Ureter (tissue), 1 donor: ENCODE measurements at regions not wholly inside any gene's neighbourhood (a gene's known extent, or its start where the extent isn't known, plus 50 kb on each side); places are given as distances from the start of the nearest gene placed in this dataset.

Experiments
- DNase-seq: peaks from one replicate; pipeline ENCODE4 v3.0.0-alpha.2; 2020; ENCODE audit warnings: low spot score
- donor health status: DM: yes; HTN: yes; CAD: no.

DNA sequence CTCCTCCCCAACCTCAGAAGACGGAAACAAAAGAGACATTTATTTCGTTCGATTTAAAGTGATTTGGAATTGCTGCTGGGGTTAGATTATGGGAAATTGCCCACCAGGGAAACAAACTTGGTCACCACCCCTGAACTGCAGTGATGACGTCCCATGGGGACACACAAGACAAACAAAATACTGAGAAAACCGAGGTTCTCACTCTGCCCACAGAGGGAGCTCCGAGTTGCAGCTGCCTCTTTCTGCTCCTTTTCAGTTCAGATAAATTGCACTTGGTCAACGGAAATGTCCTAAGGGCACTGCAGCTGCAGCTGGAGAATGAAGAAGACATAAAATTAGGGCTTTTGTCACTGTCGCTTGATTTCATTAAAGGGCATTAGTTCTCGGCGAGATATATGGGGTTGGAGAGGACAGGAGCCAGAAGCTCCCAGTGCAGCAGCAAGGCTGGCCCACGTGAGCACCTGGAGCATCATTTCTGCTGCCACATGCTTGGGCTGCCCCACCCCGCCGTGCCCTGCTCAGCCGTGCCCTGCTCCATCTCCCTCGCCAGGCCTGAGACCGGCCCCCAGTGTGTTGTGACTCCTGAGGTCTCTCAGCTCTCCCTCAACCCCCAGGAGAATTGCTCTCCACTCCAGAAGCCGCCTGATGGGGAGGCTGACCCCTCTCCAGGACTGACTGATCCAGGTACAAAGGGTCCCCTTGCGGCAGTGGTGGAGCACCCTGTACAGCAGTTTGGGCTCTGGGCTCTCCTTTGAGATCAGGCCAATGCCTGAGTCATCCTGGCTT lies 231.7 kb upstream of the AJAP1 start:
- DNase-seq, result no peak

DNA sequence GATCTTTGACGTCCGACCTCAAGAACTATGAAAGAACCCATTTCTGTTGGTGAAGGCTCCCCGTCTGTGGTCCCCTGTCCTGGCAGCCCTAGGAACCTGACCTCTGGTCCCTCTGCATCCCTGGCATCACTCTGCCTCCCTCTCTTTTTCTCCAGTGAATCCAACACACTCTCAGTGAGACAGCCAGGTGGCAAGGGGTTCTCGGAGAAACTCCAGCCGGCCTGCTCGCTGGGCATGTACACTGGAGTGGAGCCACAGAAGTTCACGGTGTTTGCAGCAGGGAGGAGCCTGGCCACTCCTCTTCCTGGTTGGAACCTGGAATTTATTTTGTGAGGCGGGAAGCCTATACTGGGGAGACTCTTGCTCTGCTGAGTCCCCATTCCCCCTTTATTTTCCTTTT lies 230.2 kb upstream of the AJAP1 start:
- no peak for DNase-seq

DNA sequence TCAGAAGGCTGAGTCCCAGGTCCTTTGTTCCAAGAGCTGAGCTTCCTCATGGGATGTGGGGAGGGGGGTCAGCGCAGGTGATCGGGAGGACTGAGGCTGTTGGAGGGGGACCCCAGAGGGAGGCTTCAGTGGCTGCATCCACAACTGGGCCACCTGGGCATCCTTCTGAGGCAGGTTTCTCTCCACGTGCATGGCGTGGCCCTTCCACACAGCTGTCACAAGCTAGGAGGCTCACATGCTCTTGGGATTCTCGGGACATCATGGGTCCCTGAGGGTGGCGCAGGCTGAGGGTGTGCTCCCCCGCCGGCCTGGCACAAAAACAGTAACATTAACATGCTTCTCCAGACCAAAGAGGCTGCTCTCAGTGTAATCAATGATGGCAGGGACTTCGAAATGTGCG lies 229.6 kb upstream of the AJAP1 start:
- no peak for DNase-seq

DNA sequence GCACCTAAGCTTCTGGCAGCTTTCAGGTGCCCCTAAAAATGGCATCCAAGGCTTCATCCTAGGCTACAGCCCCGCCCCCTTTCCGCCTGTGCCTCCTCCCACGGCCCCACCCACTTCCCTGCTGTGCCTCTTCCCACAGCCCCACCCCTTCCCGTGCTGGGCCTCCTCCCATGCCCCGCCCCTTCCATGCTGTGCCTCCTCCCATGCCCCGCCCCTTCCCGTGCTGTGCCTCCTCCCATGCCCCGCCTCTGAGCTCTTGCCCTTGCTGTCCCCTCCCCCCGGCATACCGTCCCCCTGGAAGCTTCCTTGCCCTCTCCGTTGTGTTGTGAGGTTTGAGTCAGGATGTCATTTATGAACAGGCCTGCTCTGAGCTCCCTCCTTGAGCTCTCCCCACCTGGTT lies 228.5 kb upstream of the AJAP1 start:
- DNase-seq, result no peak

DNA sequence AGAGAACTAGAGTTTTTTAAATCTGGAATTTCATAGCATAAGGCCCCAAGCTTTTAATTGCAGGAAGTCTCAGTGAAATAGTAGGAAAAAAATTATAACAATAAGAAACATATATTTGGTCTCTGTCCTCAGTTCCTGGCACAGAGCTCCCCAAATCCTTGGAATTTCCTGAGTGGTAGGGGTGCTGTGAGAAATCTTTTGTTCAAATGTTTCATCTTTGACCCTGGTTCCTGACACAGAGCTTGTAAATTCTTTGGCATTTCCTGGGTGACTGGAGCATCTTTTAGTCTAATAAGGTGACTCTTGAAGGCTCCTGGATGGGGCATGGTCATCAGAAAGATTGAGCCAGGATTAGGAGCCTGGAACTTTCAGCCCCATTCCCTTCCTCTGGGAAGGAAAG lies 225.7 kb upstream of the AJAP1 start:
- no peak for DNase-seq

DNA sequence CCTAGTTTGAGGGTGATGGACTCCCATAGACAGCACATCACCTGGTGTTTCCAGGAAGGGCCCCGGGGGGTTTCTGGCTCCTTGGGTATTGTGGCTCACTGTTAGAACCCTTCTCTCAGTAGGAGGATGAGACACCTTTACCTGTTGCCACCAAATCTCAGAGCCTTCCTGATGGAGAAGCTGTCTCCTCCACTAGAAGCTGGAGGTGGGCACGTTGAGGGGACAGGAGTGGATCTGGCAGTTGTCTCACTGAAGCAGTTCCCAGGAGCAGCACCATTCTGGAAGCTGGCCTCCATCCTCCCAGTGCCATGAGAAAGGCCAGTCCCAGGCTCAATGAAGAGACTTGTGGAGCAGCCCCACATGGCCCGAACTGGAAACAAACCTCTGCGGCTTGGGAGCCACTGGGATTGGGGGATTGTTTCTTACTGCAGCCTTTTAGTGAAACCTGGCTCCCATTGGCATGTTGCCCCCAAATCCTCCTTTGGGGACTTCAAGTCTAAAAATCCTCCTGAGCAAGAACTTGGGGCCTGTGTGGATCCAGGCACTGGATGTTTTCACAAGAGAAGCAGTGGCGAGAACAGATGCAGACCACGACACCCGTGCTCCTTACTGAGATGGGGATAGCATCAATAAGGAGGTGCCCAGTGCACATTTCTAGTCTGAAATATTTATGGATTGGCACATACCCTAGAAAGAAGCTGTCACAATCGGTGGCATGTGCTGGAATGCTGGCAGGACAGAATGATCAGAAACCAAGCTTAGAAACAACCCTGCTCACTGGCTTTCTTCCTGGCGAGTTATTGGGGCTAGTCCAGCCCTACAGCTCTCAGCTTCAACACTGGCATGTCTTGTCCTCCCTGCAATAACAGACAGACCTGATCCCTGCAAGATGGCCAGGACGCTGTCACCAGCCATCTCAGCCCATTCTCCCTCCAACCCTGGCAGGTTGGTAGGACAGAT lies 223.7 kb upstream of the AJAP1 start:
- no peak for DNase-seq

- DNase-seq, result no peak
Observed at GRCh38 chr1:4431491-4431890, 222.9 kb upstream of the AJAP1 start.

- no peak for DNase-seq
Observed at GRCh38 chr1:4433075-4433474, 221.3 kb upstream of the AJAP1 start.

- DNase-seq, result no peak
Observed at GRCh38 chr1:4444086-4444485, 210.3 kb upstream of the AJAP1 start.

DNA sequence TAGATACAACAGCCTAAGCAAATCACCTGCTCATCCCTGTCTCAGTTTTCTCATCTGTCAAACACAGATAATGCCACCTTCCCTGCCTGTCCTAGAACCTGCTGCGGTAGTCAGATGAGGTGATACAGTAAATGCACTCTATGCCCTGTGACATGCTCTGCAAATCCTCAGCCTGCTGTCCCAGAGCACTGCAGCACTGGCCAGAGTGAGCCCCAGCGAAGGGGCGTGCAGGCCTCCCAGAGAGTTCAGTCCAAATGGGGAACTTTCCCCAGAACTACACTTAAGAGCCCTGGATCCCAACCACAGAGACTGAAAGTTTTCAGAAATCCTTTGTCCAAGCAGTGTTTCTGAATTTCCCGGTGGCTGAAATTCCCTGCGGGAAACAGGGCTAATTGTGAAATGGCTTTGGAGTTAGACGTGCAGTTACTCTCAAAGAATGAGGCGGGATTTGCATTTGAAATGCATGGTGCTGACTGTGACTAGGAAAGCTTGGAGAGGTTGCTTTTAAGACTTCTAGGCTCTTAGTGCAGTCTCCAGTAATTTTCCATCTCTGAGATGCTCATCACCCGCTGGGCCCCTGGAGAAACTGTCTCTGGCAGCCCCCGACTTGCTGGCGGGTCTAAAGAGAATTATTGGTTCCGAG lies 206.5 kb upstream of the AJAP1 start:
- no peak for DNase-seq

GRCh38 chr1:4449972-4450371 lies 204.4 kb upstream of the AJAP1 start:
- DNase-seq, result no peak

- DNase-seq, result no peak
Observed at GRCh38 chr1:4452701-4453100, 201.7 kb upstream of the AJAP1 start.

DNA sequence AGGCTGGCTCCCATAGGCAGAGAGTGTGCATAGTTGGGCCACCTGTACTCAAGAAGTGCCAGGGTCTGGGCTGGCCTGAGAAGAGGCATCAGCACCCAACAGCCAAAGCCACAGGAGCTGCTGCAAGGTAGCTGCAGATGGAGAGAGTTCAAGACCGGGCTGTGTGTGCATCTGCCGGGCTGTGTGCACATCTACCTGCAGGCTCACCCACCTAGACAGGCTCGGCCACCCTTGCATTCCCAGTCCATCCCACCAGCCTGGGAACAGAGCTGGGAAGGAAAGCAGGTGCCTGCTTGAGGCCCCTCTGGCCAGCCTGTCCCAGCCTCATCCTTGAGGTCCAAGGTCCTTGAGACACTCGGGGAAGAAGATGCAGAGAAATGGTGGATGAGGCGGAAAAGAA lies 194.4 kb upstream of the AJAP1 start:
- DNase-seq, result no peak

DNA sequence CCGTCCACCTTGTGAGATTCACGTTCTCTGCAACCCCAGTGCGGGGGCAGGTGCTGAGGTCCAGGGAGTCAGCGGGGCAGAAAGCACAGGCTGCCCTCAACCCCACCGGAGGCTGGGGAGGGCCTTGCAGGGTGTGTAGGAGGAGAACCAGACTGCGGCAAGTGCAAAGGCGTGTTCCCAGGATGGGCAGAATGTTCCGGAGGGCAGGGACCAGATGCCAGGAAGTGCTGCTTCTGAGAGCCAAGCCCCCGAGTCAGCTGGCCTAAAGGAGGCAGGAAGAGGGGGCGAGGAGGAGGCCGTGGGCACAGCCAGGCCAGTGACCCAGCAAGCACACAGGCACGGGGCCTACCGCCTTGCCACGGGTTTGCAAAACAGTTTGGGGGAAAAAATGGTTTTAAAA lies 193.8 kb upstream of the AJAP1 start:
- no peak for DNase-seq

- no peak for DNase-seq
Observed at GRCh38 chr1:4461726-4462290, 192.6 kb upstream of the AJAP1 start.

DNA sequence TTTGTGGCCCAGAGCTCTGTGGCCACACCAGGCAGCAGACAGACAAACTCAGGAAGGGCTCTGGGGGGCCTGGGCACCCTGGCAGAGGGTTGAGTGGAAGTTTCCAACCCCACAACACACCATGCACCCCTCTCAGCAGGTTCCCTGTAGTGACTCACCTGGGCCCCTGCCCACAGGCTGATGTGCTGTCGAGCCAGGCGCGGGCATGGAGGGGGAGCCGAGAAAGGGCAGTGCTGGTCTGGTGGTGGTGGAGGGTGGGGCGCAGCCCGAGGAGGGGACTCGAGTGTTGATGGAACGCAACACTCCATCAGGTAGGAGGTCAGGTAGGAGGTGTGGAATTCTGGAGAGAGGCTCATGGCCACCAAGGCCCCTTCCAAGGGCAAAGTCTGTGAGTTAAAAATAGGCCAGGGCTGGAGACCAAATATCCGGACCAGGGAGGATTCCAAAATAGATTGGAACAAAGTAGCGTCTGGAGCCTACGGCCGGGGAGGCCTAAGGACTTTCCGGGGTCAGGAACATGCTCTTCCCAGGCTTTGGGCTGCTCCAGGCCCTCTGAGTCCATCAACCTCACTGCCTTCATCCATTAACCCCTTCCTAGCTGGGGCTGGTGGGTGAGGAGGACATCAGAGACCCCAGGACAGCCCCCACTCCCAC lies 191.5 kb upstream of the AJAP1 start:
- DNase-seq, result no peak

DNA sequence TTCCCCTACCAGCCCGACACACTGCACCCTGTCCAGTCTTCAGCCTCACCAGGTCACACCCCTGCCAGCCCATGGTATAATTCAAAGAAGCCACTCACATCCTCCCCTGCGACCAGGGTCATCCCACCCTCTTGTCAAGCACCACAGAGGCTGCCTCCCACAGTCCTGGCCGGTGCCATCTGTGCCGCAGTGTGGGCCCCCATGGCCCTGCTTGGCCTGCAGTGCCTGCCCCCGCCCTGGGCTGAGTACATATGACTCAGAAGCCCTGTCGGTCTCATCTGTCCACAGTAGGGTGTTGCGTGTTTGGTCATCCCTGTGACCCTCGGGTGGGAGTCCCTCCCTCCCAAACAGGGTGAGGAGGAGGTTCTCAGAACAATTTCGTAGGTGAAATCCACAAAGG lies 190.8 kb upstream of the AJAP1 start:
- no peak for DNase-seq

DNA sequence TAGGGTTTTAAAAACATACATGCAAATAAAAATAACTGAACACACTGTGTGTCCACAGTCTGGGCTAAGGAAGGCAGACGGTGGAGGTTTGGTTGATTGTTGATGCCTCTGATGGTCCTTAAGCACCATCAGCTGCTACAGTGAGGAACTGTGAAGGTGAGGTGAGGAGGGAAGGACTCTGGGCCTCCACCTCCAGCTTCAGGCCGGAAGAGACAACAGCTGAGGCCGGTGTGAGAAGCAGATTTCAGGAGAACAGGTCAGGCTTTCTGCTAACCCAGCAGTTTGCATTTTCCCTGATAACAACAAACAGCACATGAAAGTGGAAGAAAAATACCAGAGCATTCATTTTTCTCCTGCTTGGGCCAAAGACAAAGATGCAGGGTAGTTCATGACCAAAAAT lies 189.9 kb upstream of the AJAP1 start:
- no peak for DNase-seq

DNA sequence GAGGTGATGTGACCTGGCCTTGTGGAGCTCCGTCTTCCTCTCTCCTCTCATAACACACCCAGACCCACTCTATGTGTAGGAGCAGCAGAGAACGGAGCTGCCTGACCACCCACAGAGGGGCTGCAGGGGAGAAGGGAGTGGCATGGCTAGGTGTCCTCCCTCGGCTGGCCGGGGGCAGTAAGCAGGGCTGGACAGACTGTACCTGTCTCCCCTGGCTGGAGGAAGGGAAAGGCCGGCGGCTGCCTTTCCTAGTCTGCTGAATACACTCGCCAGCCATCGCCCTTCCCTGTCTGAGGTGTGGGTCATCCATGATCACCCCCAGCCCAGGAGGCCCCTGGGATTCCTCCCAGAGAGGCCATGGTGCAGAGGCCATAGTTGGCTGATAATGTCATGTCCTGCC lies 187.2 kb upstream of the AJAP1 start:
- no peak for DNase-seq

- no peak for DNase-seq
Observed at GRCh38 chr1:4468386-4468785, 186.0 kb upstream of the AJAP1 start.

- DNase-seq, result no peak
Observed at GRCh38 chr1:4468804-4469514, 185.4 kb upstream of the AJAP1 start.
